GM10266 (cell line): ENCODE measurements at regions not wholly inside any gene's neighbourhood (a gene's known extent, or its start where the extent isn't known, plus 50 kb on each side); places are given as distances from the start of the nearest gene placed in this dataset.
"Not testable (repeated sequence)": the region's sequence is repeated elsewhere in the genome, so short reads cannot be mapped to it uniquely, and the experiment has no call there.

Source experiments
- DNase-seq: peaks from one replicate; pipeline ENCODE4 v3.0.0; 2012; ENCODE audit errors: extremely low spot score
- CTCF ChIP-seq: IDR thresholded peaks from 2 replicates; pipeline ENCODE4 v1.5.1; 2012; ENCODE audit warnings: mild to moderate bottlenecking, low read depth; ENCODE audit not compliant: control insufficient read depth, insufficient read depth; ENCODE audit errors: missing control alignments

- DNase-seq = no peak
- TF ChIP-seq CTCF = no peak
These were observed 118.1 kb downstream of the C9orf152 start for GRCh38 chr9:110089681-110090370.

- no peak for TF ChIP-seq CTCF
- DNase-seq = no peak
These were observed 115.2 kb downstream of the C9orf152 start for GRCh38 chr9:110092792-110093191.

- TF ChIP-seq CTCF = no peak
- no peak for DNase-seq
These were observed 114.5 kb downstream of the C9orf152 start for GRCh38 chr9:110093417-110093816.

- no peak for TF ChIP-seq CTCF
- no peak for DNase-seq
These were observed 114.1 kb downstream of the C9orf152 start for GRCh38 chr9:110093871-110094270.

- no peak for DNase-seq
- TF ChIP-seq CTCF = no peak
These were observed 112.8 kb downstream of the C9orf152 start for GRCh38 chr9:110095161-110095595.

- no peak for TF ChIP-seq CTCF
- DNase-seq = no peak
These were observed 112.2 kb downstream of the C9orf152 start for GRCh38 chr9:110095776-110096175.

- not testable (repeated sequence) for DNase-seq
These were observed 111.3 kb downstream of the C9orf152 start for GRCh38 chr9:110096674-110097073.
